Astrocyte (in vitro differentiated cells and primary cell): ENCODE measurements at regions not wholly inside any gene's neighbourhood (a gene's known extent, or its start where the extent isn't known, plus 50 kb on each side); places are given as distances from the start of the nearest gene placed in this dataset.

Source experiments
- CTCF ChIP-seq: IDR thresholded peaks from 2 replicates; pipeline ENCODE4 v1.5.1; 2011; ENCODE audit warnings: low read depth, mild to moderate bottlenecking, inconsistent platforms, low read length, moderate library complexity; ENCODE audit not compliant: insufficient read depth
- EZH2 ChIP-seq: IDR thresholded peaks from 2 replicates; pipeline ENCODE4 v1.6.1; 2012; ENCODE audit warnings: mild to moderate bottlenecking, low read length, inconsistent platforms; ENCODE audit not compliant: insufficient read depth

GRCh38 chr5:166781737-166782136 is 1509.7 kb upstream of the WWC1 start:
- no peak for TF ChIP-seq CTCF
- TF ChIP-seq EZH2: no peak
